HG03571 (cell line): ENCODE measurements at regions not wholly inside any gene's neighbourhood (a gene's known extent, or its start where the extent isn't known, plus 50 kb on each side); places are given as distances from the start of the nearest gene placed in this dataset.

Experiments
- ATAC-seq: cut with Tn5 transposase; IDR thresholded peaks from one replicate; pipeline ENCODE4 v1.9.1; 2021; ENCODE audit not compliant: unreplicated experiment

GRCh38 chr13:40458720-40458990 lies 207.8 kb downstream of the FOXO1 start:
- no peak for ATAC-seq

- no peak for ATAC-seq
Measured at GRCh38 chr13:40460116-40460515, 206.3 kb downstream of the FOXO1 start.

GRCh38 chr13:40464337-40465014 lies 202.0 kb downstream of the FOXO1 start:
- ATAC-seq, result no peak

GRCh38 chr13:40465015-40465390 lies 201.4 kb downstream of the FOXO1 start:
- no peak for ATAC-seq

GRCh38 chr13:40466272-40466671 lies 200.2 kb downstream of the FOXO1 start:
- ATAC-seq, result no peak

- no peak for ATAC-seq
Measured at GRCh38 chr13:40468227-40468838, 198.1 kb downstream of the FOXO1 start.

- ATAC-seq, result no peak
Measured at GRCh38 chr13:40469581-40470310, 196.7 kb downstream of the FOXO1 start.

- no peak for ATAC-seq
Measured at GRCh38 chr13:40470660-40471059, 195.8 kb downstream of the FOXO1 start.

- no peak for ATAC-seq
Measured at GRCh38 chr13:40471076-40471475, 195.4 kb downstream of the FOXO1 start.

- ATAC-seq, result no peak
Measured at GRCh38 chr13:40471911-40472310, 194.5 kb downstream of the FOXO1 start.

GRCh38 chr13:40472427-40473220 lies 193.8 kb downstream of the FOXO1 start:
- ATAC-seq, result no peak

- no peak for ATAC-seq
Measured at GRCh38 chr13:40475617-40476016, 190.8 kb downstream of the FOXO1 start.

GRCh38 chr13:40476175-40476958 lies 190.1 kb downstream of the FOXO1 start:
- ATAC-seq, result no peak

- no peak for ATAC-seq
Measured at GRCh38 chr13:40477623-40478608, 188.5 kb downstream of the FOXO1 start.

GRCh38 chr13:40478775-40479174 lies 187.7 kb downstream of the FOXO1 start:
- ATAC-seq, result no peak

GRCh38 chr13:40479196-40479845 lies 187.1 kb downstream of the FOXO1 start:
- no peak for ATAC-seq

- ATAC-seq, result no peak
Measured at GRCh38 chr13:40480012-40480914, 186.2 kb downstream of the FOXO1 start.

GRCh38 chr13:40480915-40481516 lies 185.4 kb downstream of the FOXO1 start:
- no peak for ATAC-seq
